ENCODE measurements at regions not wholly inside any gene's neighbourhood (a gene's known extent, or its start where the extent isn't known, plus 50 kb on each side); places are given as distances from the start of the nearest gene placed in this dataset.
"Not testable (repeated sequence)": the region's sequence is repeated elsewhere in the genome, so short reads cannot be mapped to it uniquely, and the experiment has no call there.

DNA sequence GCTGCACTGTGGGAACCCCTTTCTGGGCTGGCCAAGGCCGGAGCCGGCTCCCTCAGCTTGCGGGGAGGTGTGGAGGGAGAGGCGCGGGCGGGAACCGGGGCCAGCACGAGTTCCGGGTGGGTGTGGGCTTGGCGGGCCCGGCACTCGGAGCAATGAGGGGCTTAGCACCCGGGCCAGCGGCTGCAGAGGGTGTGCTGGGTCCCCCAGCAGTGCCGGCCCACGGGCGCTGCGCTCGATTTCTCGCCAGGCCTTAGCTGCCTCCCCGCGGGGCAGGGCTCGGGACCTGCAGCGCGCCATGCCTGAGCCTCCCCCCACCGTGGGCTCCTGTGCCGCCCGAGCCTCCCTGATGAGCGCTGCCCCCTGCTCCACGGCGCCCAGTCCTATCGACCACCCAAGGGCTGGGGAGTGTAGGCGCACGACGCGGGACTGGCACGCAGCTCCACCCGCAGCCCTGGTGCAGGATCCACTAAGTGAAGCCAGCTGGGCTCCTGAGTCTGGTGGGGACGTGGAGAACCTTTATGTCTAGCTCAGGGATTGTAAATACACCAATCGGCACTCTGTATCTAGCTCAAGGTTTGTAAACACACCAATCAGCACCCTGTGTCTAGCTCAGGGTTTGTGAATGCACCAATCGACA is 180.8 kb upstream of the OTX2 start:
- not testable (repeated sequence) for H3K4me1 Mint-ChIP-seq, H3K4me3 Mint-ChIP-seq, H3K9me3 Mint-ChIP-seq, H3K36me3 Mint-ChIP-seq, H3K27me3 Mint-ChIP-seq, H3K27ac Mint-ChIP-seq

- no peak overlapping the region for H3K4me3 Mint-ChIP-seq
- peaks cover 0 to 1% (median 0%) of the 10 kb centered on the region in 3 donors for H3K9me3 Mint-ChIP-seq
- no peaks in the 10 kb centered on the region for H3K36me3 Mint-ChIP-seq
- no peaks in the 10 kb centered on the region for H3K4me1 Mint-ChIP-seq
- H3K27ac Mint-ChIP-seq: no peak overlapping the region
- no peaks in the 10 kb centered on the region for H3K27me3 Mint-ChIP-seq
Measured at GRCh38 chr14:56989359-56989758, 179.1 kb upstream of the OTX2 start.

DNA sequence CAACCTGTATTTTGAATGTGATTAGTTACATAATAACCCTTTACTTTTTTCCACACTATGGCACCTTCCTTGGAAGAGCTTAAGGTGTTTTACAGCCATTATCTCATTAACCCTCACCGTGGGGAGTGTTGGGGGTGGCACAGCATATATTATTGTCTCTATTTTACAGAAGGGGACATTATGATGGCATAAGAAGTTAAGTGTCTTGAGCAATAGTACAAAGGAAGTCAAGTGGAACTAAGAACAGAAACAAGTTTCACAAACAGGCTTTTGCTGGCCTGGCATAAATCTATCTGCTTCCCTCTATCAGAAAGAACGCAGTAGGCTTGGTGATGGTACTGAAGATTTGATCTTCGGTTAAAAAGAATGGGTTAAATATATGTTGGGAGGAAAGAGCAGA is 169.7 kb upstream of the OTX2 start:
- H3K27ac Mint-ChIP-seq: peak overlapping the region in 1 of 3 donors; percentile 13
- H3K4me3 Mint-ChIP-seq: no peak overlapping the region
- no peaks in the 10 kb centered on the region for H3K27me3 Mint-ChIP-seq
- H3K36me3 Mint-ChIP-seq: peaks cover 1% of the 10 kb centered on the region
- peaks cover 0 to 5% (median 2%) of the 10 kb centered on the region in 3 donors for H3K9me3 Mint-ChIP-seq
- H3K4me1 Mint-ChIP-seq: peaks cover 0 to 3% (median 0%) of the 10 kb centered on the region in 3 donors

DNA sequence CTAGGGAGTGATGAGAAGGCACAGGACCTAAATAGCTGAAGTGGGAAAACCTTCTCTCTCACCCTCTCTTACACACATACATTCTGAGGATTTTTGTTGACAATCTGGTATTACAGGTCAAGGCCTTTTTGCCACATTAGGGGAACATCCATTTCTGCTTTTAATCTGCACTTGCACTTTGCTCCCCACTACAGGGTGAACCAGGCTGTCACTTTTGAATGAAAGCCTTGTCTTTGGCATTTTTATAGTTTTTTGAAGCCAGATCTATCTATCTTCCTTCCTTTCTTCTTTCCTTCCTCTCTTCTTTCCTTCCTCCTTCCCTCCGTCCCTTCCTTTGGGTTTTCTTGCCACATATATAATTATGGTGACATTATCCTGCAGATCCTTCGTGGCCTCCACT is 165.9 kb upstream of the OTX2 start:
- Mint-ChIP-seq H3K27ac (no peak overlapping the region), H3K27me3 (no peaks in the 10 kb centered on the region), H3K9me3 (peaks cover 2 to 5% (median 4%) of the 10 kb centered on the region in 3 donors), H3K4me3 (no peak overlapping the region), H3K4me1 (peaks cover 0 to 3% (median 0%) of the 10 kb centered on the region in 3 donors), H3K36me3 (peaks cover 1% of the 10 kb centered on the region)

DNA sequence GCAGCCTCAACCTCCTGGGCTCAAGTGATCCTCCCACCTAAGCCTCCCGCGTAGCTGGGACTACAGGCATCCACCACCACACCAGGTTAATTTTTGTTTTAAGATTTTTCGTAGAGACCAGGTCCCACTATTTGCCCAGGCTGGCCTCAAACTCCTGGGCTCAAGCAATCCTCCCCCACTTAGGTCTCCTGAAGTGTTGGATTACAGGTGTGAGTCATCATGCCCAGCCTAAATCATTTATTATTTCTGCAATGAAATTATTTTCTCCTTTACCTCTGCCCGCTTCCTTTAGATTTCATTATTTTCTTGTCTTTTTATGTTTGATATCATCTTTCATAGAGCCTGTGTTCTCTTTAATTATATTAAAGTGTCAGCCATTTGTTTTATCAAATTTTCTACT is 165.2 kb upstream of the OTX2 start:
- Mint-ChIP-seq H3K4me3 (no peak overlapping the region), H3K9me3 (peaks cover 2 to 5% (median 4%) of the 10 kb centered on the region in 3 donors), H3K4me1 (peaks cover 0 to 1% (median 0%) of the 10 kb centered on the region in 3 donors), H3K27me3 (no peaks in the 10 kb centered on the region), H3K36me3 (peaks cover 1% of the 10 kb centered on the region), H3K27ac (no peak overlapping the region)

DNA sequence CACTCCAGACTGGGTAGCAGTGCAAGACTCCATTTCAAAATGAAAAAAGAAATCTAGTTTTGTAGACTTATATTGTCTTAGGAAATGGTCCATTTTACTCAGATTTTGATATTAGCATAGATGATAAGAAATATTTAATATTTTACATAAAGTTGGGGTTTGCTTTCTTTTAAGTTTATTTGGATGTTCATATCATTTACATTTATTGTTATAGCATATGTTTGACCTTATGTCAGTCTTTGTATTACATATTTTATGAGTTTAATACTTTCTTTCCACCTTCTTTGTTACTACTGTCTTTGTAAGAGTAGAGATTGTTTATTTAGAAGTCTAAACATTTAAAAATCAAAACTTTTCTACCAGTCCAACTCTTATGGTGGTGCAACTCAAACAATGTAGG is 162.7 kb upstream of the OTX2 start:
- Mint-ChIP-seq H3K4me1 (peaks cover 0 to 1% (median 0%) of the 10 kb centered on the region in 3 donors), H3K36me3 (peaks cover under 1% of the 10 kb centered on the region), H3K9me3 (peaks cover 0 to 11% (median 5%) of the 10 kb centered on the region in 3 donors), H3K27me3 (no peaks in the 10 kb centered on the region), H3K4me3 (no peak overlapping the region), H3K27ac (no peak overlapping the region)

- peaks cover 0 to 4% (median 0%) of the 10 kb centered on the region in 3 donors for H3K9me3 Mint-ChIP-seq
- H3K4me3 Mint-ChIP-seq: no peak overlapping the region
- peaks cover 0 to 1% (median 0%) of the 10 kb centered on the region in 3 donors for H3K4me1 Mint-ChIP-seq
- H3K27ac Mint-ChIP-seq: no peak overlapping the region
- peaks cover 6% of the 10 kb centered on the region for H3K27me3 Mint-ChIP-seq
- H3K36me3 Mint-ChIP-seq: no peaks in the 10 kb centered on the region
Measured at GRCh38 chr14:56964895-56965294, 154.6 kb upstream of the OTX2 start.

- H3K36me3 Mint-ChIP-seq: no peaks in the 10 kb centered on the region
- no peaks in the 10 kb centered on the region for H3K9me3 Mint-ChIP-seq
- peaks cover 6% of the 10 kb centered on the region for H3K27me3 Mint-ChIP-seq
- no peak overlapping the region for H3K4me3 Mint-ChIP-seq
- H3K27ac Mint-ChIP-seq: no peak overlapping the region
- no peaks in the 10 kb centered on the region for H3K4me1 Mint-ChIP-seq
Measured at GRCh38 chr14:56963381-56963780, 153.1 kb upstream of the OTX2 start.

GRCh38 chr14:56962444-56963080 is 152.3 kb upstream of the OTX2 start:
- Mint-ChIP-seq H3K4me1 (no peaks in the 10 kb centered on the region), H3K27me3 (peaks cover 6% of the 10 kb centered on the region), H3K9me3 (no peaks in the 10 kb centered on the region), H3K27ac (no peak overlapping the region), H3K4me3 (no peak overlapping the region), H3K36me3 (no peaks in the 10 kb centered on the region)

DNA sequence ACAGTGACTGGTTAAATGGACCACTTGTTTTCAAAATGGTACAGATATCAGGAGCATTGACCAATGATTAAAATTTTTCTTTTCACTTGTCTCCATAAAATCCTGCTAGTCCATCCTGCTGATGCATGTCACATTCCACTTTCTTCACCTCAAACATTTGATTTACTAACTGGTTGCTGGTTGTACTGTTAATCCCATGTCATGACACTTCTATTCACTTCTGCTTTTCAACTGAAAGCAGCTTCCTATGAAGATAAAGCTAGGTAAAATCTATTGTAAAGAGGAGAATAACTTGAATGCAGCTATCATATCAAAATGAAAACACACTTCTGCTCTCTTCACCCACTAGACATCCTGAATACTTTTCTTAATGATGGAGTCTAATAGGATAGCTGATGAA is 149.6 kb upstream of the OTX2 start:
- Mint-ChIP-seq H3K27ac (no peak overlapping the region), H3K4me1 (no peaks in the 10 kb centered on the region), H3K36me3 (no peaks in the 10 kb centered on the region), H3K4me3 (no peak overlapping the region), H3K27me3 (peaks cover 6% of the 10 kb centered on the region), H3K9me3 (no peaks in the 10 kb centered on the region)

- no peaks in the 10 kb centered on the region for H3K4me1 Mint-ChIP-seq
- no peak overlapping the region for H3K4me3 Mint-ChIP-seq
- no peak overlapping the region for H3K27ac Mint-ChIP-seq
- no peaks in the 10 kb centered on the region for H3K36me3 Mint-ChIP-seq
- H3K9me3 Mint-ChIP-seq: peaks cover 0 to 1% (median 0%) of the 10 kb centered on the region in 3 donors
- peaks cover 6% of the 10 kb centered on the region for H3K27me3 Mint-ChIP-seq
Measured at GRCh38 chr14:56959121-56959520, 148.8 kb upstream of the OTX2 start.

DNA sequence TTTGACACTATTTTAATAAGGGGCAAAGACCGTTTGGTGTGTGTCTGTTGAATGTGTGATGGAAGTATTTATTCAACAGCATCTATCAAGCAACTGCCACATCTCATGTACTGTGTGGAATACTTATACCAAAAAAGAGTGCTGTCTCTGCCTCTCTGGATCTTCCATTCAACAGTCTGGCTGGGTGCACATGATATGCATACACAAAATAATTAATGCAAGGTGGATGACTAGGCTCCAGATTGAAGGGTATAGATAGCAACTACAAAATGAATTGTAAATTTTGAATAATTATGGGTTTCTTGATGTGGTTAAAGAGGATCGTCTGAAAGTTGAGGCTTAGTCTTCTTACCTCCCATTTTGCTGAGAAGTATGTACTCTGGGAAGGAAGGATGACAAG is 145.9 kb upstream of the OTX2 start:
- Mint-ChIP-seq H3K4me3 (no peak overlapping the region), H3K4me1 (no peaks in the 10 kb centered on the region), H3K9me3 (peaks cover 0 to 1% (median 0%) of the 10 kb centered on the region in 3 donors), H3K27me3 (peaks cover 2% of the 10 kb centered on the region), H3K36me3 (no peaks in the 10 kb centered on the region), H3K27ac (no peak overlapping the region)

- no peaks in the 10 kb centered on the region for H3K27me3 Mint-ChIP-seq
- no peaks in the 10 kb centered on the region for H3K36me3 Mint-ChIP-seq
- no peak overlapping the region for H3K4me3 Mint-ChIP-seq
- peaks cover 0 to 1% (median 0%) of the 10 kb centered on the region in 3 donors for H3K9me3 Mint-ChIP-seq
- H3K27ac Mint-ChIP-seq: no peak overlapping the region
- H3K4me1 Mint-ChIP-seq: no peaks in the 10 kb centered on the region
Measured at GRCh38 chr14:56955745-56956144, 145.5 kb upstream of the OTX2 start.

DNA sequence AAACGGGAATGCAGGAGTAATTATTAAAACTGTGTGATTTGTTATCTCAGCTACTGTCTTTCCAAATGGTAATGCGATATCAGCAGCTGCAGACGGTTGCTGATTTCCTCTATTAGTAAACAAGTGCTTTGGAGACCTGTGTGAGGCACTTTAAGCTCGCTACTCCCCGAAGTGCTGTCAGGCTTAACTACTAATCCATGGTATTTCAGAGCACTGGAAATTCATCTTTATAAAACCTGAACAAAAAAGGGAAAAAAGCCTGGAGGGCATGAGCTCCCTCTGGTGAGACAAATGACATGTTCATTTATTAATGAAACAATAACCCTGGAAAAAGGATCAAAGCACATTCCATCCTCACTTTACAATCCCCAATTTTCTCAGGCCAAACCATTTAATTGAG is 143.6 kb upstream of the OTX2 start:
- Mint-ChIP-seq H3K27me3 (no peaks in the 10 kb centered on the region), H3K27ac (no peak overlapping the region), H3K36me3 (no peaks in the 10 kb centered on the region), H3K9me3 (peaks cover 0 to 1% (median 0%) of the 10 kb centered on the region in 3 donors), H3K4me1 (no peaks in the 10 kb centered on the region), H3K4me3 (no peak overlapping the region)

GRCh38 chr14:56952766-56953473 is 142.6 kb upstream of the OTX2 start:
- Mint-ChIP-seq H3K27ac (no peak overlapping the region), H3K36me3 (no peaks in the 10 kb centered on the region), H3K9me3 (peaks cover 0 to 1% (median 0%) of the 10 kb centered on the region in 3 donors), H3K4me1 (no peaks in the 10 kb centered on the region), H3K4me3 (no peak overlapping the region), H3K27me3 (no peaks in the 10 kb centered on the region)

Data from IgD-negative memory B cell (primary cell).